SK-N-SH (cell line): ENCODE measurements at regions not wholly inside any gene's neighbourhood (a gene's known extent, or its start where the extent isn't known, plus 50 kb on each side); places are given as distances from the start of the nearest gene placed in this dataset.

Experiments used
- CTCF ChIA-PET: fragments of 300-600, 350-600 bp; formaldehyde crosslinking; extraction: SDS; loops from one replicate; lab custom pipeline; 2021; lab: Yijun Ruan, JAX
- POLR2A ChIA-PET: fragments of 350-600 bp; sonication (Branson Sonifier 250); formaldehyde crosslinking; extraction: SDS; loops from one replicate; lab custom pipeline; 2020; ENCODE audit warnings: antibody characterized with exemption, inconsistent platforms; lab: Yijun Ruan, JAX
- DNase-seq: peaks from one replicate; pipeline ENCODE4 v3.0.0; 2012
- H2AFZ ChIP-seq: fragments of 200-600 bp; sonication (generic); 2 replicates; pipeline ENCODE4 v1.8.1; 2016; ENCODE audit warnings: antibody characterized with exemption, mild to moderate bottlenecking, low read depth
- H3F3A ChIP-seq: fragments of 200-600 bp; sonication (generic); replicated peaks from 2 replicates; pipeline ENCODE3; 2016; ENCODE audit warnings: antibody characterized with exemption, mild to moderate bottlenecking; ENCODE audit not compliant: insufficient read depth
- H3K27ac ChIP-seq, 2 experiments: fragments of 200-500 bp in 1 of 2; fragments of 200-600 bp in 1 of 2; sonication (Bioruptor generic) in 1 of 2; sonication (generic), shearing (Covaris generic) in 1 of 2; 2 replicates each; pipeline versions ENCODE4 v1.5.1 to v1.6.1; 2014 to 2016; ENCODE audit warnings: low read depth in 2 of 2, inconsistent platforms in 1 of 2, low read length in 1 of 2, mild to moderate bottlenecking in 1 of 2, mixed read lengths in 1 of 2
- H3K27me3 ChIP-seq: fragments of 200-600 bp; sonication (generic), shearing (Covaris generic); 2 replicates; pipeline ENCODE4 v1.6.1; 2016; ENCODE audit warnings: mixed run types; ENCODE audit not compliant: insufficient read depth
- H3K36me3 ChIP-seq, 2 experiments: fragments of 200-500 bp in 1 of 2; fragments of 200-600 bp in 1 of 2; sonication (Bioruptor generic) in 1 of 2; sonication (generic) in 1 of 2; replicated peaks in 1 of 2; 2 replicates each; pipeline versions ENCODE3 to v1.5.1; 2014 to 2016; ENCODE audit warnings: low read length in 1 of 2, mild to moderate bottlenecking in 1 of 2; ENCODE audit not compliant: insufficient read depth in 2 of 2, control insufficient read depth in 1 of 2
- H3K4me1 ChIP-seq, 2 experiments: fragments of 200-500 bp in 1 of 2; fragments of 200-600 bp in 1 of 2; sonication (Bioruptor generic) in 1 of 2; sonication (generic), shearing (Covaris generic) in 1 of 2; 2 replicates each; pipeline versions ENCODE4 v1.5.1 to v1.6.1; 2014 to 2016; ENCODE audit warnings: low read depth in 1 of 2, low read length in 1 of 2, mixed run types in 1 of 2; ENCODE audit not compliant: insufficient read depth in 2 of 2, control insufficient read depth in 1 of 2
- H3K4me2 ChIP-seq: fragments of 200-600 bp; sonication (generic), shearing (Covaris generic); 2 replicates; pipeline ENCODE4 v1.6.1; 2017; ENCODE audit warnings: mixed run types
- H3K4me3 ChIP-seq, 2 experiments: fragments of 200-500 bp in 1 of 2; fragments of 200-600 bp in 1 of 2; sonication (Bioruptor generic) in 1 of 2; sonication (generic), shearing (Covaris generic) in 1 of 2; 2 replicates each; pipeline versions ENCODE4 v1.5.1 to v1.8.1; 2014 to 2016; ENCODE audit warnings: low read depth in 2 of 2, inconsistent platforms in 1 of 2, low read length in 1 of 2, mild to moderate bottlenecking in 1 of 2, mixed read lengths in 1 of 2, moderate library complexity in 1 of 2
- H3K79me2 ChIP-seq: fragments of 200-600 bp; sonication (generic); 2 replicates; pipeline ENCODE4 v1.8.1; 2017; ENCODE audit warnings: mild to moderate bottlenecking; ENCODE audit not compliant: insufficient read depth
- H3K9ac ChIP-seq: fragments of 200-600 bp; sonication (generic); 2 replicates; pipeline ENCODE4 v1.6.1; 2017; ENCODE audit warnings: mixed run types
- H3K9me2 ChIP-seq: fragments of 200-600 bp; sonication (generic); 2 replicates; pipeline ENCODE4 v1.6.1; 2017; ENCODE audit warnings: mixed run types
- H3K9me3 ChIP-seq: fragments of 200-600 bp; sonication (generic); 2 replicates; pipeline ENCODE4 v1.6.1; 2017; ENCODE audit warnings: mixed run types, mild to moderate bottlenecking, moderate library complexity
- H4K20me1 ChIP-seq: fragments of 200-600 bp; sonication (generic); 2 replicates; pipeline ENCODE4 v1.6.1; 2017; ENCODE audit warnings: mild to moderate bottlenecking, mixed run types; ENCODE audit not compliant: insufficient read depth
- CHD2 ChIP-seq: fragments of 150-350 bp; IDR thresholded peaks from 2 replicates; pipeline ENCODE4 v1.6.1; 2018; ENCODE audit warnings: low read length; ENCODE audit not compliant: partially characterized antibody
- EP300 ChIP-seq, 2 experiments: IDR thresholded peaks; 2 replicates each; pipeline versions ENCODE4 v1.4.0 to v1.6.1; 2012; ENCODE audit warnings: borderline replicate concordance in 1 of 2, low read depth in 1 of 2, low read length in 1 of 2
- EZH2phosphoT487 ChIP-seq: fragments of 200-600 bp; sonication (generic); IDR thresholded peaks from 2 replicates; pipeline ENCODE4 v1.6.1; 2017; ENCODE audit warnings: low read depth, mixed run types, mild to moderate bottlenecking, antibody characterized with exemption, moderate library complexity, borderline replicate concordance
- FOSL2 ChIP-seq: IDR thresholded peaks from 2 replicates; pipeline ENCODE4 v1.4.0; 2012; ENCODE audit warnings: low read depth, mild to moderate bottlenecking, moderate library complexity, borderline replicate concordance
- GABPA ChIP-seq: IDR thresholded peaks from 2 replicates; pipeline ENCODE4 v1.4.0; 2012; ENCODE audit warnings: low read depth, mild to moderate bottlenecking
- MXI1 ChIP-seq: IDR thresholded peaks from 2 replicates; pipeline ENCODE4 v1.6.1; 2012; ENCODE audit warnings: mild to moderate bottlenecking, low read depth, low read length, improper control_type of control experiment
- NFIC ChIP-seq: IDR thresholded peaks from 2 replicates; pipeline ENCODE4 v1.4.0; 2012; ENCODE audit warnings: borderline replicate concordance
- POLR2AphosphoS5 ChIP-seq: IDR thresholded peaks from 2 replicates; pipeline ENCODE4 v1.6.1; 2012; ENCODE audit warnings: low read depth, low read length
- RCOR1 ChIP-seq: fragments of 150-350 bp; IDR thresholded peaks from 2 replicates; pipeline ENCODE4 v1.6.1; 2017; ENCODE audit warnings: antibody characterized with exemption, low read length
- RXRA ChIP-seq: IDR thresholded peaks from 2 replicates; pipeline ENCODE4 v1.4.0; 2012; ENCODE audit warnings: low read depth, mild to moderate bottlenecking, borderline replicate concordance
- SIN3A ChIP-seq: IDR thresholded peaks from 2 replicates; pipeline ENCODE4 v1.6.1; 2012; ENCODE audit warnings: low read depth, mild to moderate bottlenecking, low read length, moderate library complexity, borderline replicate concordance
- TAF1 ChIP-seq: IDR thresholded peaks from 2 replicates; pipeline ENCODE4 v1.6.1; 2012; ENCODE audit warnings: low read depth, mild to moderate bottlenecking, low read length, moderate library complexity, borderline replicate concordance
- YY1 ChIP-seq: IDR thresholded peaks from 2 replicates; pipeline ENCODE4 v1.4.0; 2012; ENCODE audit warnings: low read depth, mild to moderate bottlenecking
- WGBS: methylation state at CpG from one replicate; pipeline ENCODE4 v1.1.6; 2017; ENCODE audit warnings: low lambda C conversion rate; 5-methylcytosine and 5-hydroxymethylcytosine counted together
- TF ChIP-seq, protein P1 (sequence below): fragments of 150-350 bp; IDR thresholded peaks from 2 replicates; pipeline ENCODE4 v1.6.1; 2016; ENCODE audit warnings: mild to moderate bottlenecking, low read depth, low read length
- TF ChIP-seq, protein P2 (sequence below): IDR thresholded peaks from 2 replicates; pipeline ENCODE4 v1.4.0; 2012; ENCODE audit warnings: low read depth, borderline replicate concordance
- TF ChIP-seq, protein P3 (sequence below): fragments of 150-350 bp; IDR thresholded peaks from 2 replicates; pipeline ENCODE4 v1.6.1; 2017; ENCODE audit warnings: antibody characterized with exemption, low read length, low read depth, borderline replicate concordance
- TF ChIP-seq, protein P4 (sequence below): IDR thresholded peaks from 2 replicates; pipeline ENCODE4 v1.6.1; 2012; ENCODE audit warnings: mild to moderate bottlenecking, low read depth, low read length, moderate library complexity
- TF ChIP-seq, protein P5 (sequence below): IDR thresholded peaks from 2 replicates; pipeline ENCODE4 v1.4.0; 2012; ENCODE audit warnings: low read depth

DNA sequence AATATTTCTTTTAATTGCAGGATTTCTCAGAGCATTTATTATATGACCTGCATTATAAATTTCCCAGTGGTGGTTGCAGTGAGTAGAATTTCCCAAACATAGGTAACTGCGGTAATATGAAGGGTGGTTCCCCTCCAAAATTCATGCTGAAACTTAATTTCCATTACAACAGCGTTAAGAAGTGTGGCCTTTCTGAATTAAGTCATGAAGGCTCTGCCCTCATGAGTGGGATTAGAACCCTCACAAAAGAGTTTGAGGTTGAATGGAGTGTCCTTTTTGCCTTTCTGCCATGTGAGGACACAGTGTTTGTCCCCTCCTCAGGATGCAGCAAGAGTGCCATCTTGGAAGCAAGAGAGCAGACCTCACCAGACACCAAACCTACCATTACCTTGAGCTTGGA is 233.6 kb downstream of the KTN1 start:
- TF ChIP-seq, protein P1, sequence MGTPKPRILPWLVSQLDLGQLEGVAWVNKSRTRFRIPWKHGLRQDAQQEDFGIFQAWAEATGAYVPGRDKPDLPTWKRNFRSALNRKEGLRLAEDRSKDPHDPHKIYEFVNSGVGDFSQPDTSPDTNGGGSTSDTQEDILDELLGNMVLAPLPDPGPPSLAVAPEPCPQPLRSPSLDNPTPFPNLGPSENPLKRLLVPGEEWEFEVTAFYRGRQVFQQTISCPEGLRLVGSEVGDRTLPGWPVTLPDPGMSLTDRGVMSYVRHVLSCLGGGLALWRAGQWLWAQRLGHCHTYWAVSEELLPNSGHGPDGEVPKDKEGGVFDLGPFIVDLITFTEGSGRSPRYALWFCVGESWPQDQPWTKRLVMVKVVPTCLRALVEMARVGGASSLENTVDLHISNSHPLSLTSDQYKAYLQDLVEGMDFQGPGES = no peak
- no peak for TF ChIP-seq RXRA
- TF ChIP-seq GABPA = no peak
- TF ChIP-seq MXI1 = no peak
- no peak for TF ChIP-seq TAF1
- TF ChIP-seq, protein P2, sequence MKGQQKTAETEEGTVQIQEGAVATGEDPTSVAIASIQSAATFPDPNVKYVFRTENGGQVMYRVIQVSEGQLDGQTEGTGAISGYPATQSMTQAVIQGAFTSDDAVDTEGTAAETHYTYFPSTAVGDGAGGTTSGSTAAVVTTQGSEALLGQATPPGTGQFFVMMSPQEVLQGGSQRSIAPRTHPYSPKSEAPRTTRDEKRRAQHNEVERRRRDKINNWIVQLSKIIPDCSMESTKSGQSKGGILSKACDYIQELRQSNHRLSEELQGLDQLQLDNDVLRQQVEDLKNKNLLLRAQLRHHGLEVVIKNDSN = no peak
- no peak for TF ChIP-seq EP300 (IDR thresholded peaks at IDR 0.05; ENCODE audit: borderline replicate concordance in 1 of 2, low read depth in 1 of 2, low read length in 1 of 2)
- TF ChIP-seq, protein P3, sequence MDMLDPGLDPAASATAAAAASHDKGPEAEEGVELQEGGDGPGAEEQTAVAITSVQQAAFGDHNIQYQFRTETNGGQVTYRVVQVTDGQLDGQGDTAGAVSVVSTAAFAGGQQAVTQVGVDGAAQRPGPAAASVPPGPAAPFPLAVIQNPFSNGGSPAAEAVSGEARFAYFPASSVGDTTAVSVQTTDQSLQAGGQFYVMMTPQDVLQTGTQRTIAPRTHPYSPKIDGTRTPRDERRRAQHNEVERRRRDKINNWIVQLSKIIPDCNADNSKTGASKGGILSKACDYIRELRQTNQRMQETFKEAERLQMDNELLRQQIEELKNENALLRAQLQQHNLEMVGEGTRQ = no peak
- TF ChIP-seq CHD2 = no peak
- TF ChIP-seq YY1 = no peak
- TF ChIP-seq, protein P4, sequence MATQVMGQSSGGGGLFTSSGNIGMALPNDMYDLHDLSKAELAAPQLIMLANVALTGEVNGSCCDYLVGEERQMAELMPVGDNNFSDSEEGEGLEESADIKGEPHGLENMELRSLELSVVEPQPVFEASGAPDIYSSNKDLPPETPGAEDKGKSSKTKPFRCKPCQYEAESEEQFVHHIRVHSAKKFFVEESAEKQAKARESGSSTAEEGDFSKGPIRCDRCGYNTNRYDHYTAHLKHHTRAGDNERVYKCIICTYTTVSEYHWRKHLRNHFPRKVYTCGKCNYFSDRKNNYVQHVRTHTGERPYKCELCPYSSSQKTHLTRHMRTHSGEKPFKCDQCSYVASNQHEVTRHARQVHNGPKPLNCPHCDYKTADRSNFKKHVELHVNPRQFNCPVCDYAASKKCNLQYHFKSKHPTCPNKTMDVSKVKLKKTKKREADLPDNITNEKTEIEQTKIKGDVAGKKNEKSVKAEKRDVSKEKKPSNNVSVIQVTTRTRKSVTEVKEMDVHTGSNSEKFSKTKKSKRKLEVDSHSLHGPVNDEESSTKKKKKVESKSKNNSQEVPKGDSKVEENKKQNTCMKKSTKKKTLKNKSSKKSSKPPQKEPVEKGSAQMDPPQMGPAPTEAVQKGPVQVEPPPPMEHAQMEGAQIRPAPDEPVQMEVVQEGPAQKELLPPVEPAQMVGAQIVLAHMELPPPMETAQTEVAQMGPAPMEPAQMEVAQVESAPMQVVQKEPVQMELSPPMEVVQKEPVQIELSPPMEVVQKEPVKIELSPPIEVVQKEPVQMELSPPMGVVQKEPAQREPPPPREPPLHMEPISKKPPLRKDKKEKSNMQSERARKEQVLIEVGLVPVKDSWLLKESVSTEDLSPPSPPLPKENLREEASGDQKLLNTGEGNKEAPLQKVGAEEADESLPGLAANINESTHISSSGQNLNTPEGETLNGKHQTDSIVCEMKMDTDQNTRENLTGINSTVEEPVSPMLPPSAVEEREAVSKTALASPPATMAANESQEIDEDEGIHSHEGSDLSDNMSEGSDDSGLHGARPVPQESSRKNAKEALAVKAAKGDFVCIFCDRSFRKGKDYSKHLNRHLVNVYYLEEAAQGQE = no peak
- no peak for TF ChIP-seq NFIC
- TF ChIP-seq RCOR1 = no peak
- no peak for TF ChIP-seq FOSL2
- no peak for TF ChIP-seq POLR2AphosphoS5
- TF ChIP-seq EZH2phosphoT487 = no peak
- TF ChIP-seq, protein P5, sequence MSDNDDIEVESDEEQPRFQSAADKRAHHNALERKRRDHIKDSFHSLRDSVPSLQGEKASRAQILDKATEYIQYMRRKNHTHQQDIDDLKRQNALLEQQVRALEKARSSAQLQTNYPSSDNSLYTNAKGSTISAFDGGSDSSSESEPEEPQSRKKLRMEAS = no peak
- no peak for TF ChIP-seq SIN3A
- TF ChIP-seq, all 33 proteins: peak for 0
- 17% methylated on average over 2 of the region's 2 CpGs for WGBS
- no peaks in the 10 kb centered on the region for H3K9me3 ChIP-seq
- no peaks in the 10 kb centered on the region for H3K4me1 ChIP-seq
- H4K20me1 ChIP-seq = no peaks in the 10 kb centered on the region
- H2AFZ ChIP-seq = no peak overlapping the region
- no peak for DNase-seq
- no peak overlapping the region for H3K9ac ChIP-seq
- no peaks in the 10 kb centered on the region for H3K27me3 ChIP-seq
- ChIA-PET POLR2A (no interaction called here), CTCF (no interaction called here)
- H3K79me2 ChIP-seq = no peaks in the 10 kb centered on the region
- H3K9me2 ChIP-seq = no peaks in the 10 kb centered on the region
- no peaks in the 10 kb centered on the region for H3F3A ChIP-seq
- no peak overlapping the region for H3K4me3 ChIP-seq
- no peak overlapping the region for H3K27ac ChIP-seq
- H3K4me2 ChIP-seq = no peak overlapping the region
- no peaks in the 10 kb centered on the region for H3K36me3 ChIP-seq
